Fibroblast of mammary gland (primary cell): ENCODE measurements at regions not wholly inside any gene's neighbourhood (a gene's known extent, or its start where the extent isn't known, plus 50 kb on each side); places are given as distances from the start of the nearest gene placed in this dataset.
"Not testable (repeated sequence)": the region's sequence is repeated elsewhere in the genome, so short reads cannot be mapped to it uniquely, and the experiment has no call there.

ENCODE experiments used
- DNase-seq: peaks from one replicate; pipeline ENCODE4 v3.0.0-alpha.2; 2010; ENCODE audit warnings: low read depth
- H3K4me3 ChIP-seq: 2 replicates; pipeline ENCODE4 v1.5.1; 2011; ENCODE audit warnings: low read depth, mild to moderate bottlenecking, low read length, moderate library complexity; ENCODE audit not compliant: control insufficient read depth
- CTCF ChIP-seq: conservative IDR thresholded peaks from 2 replicates; pipeline ENCODE4 v1.5.1; 2011; ENCODE audit warnings: low read depth, low read length, inconsistent platforms; ENCODE audit not compliant: control insufficient read depth, insufficient read depth

GRCh38 chrX:733961-734360 is 103.4 kb downstream of the SHOX start:
- DNase-seq: no peak
- TF ChIP-seq CTCF: no peak
- no peak overlapping the region for H3K4me3 ChIP-seq

- TF ChIP-seq CTCF: no peak
- DNase-seq: no peak
- H3K4me3 ChIP-seq: no peak overlapping the region
Observed at GRCh38 chrX:729583-730409, 99.2 kb downstream of the SHOX start.

- DNase-seq, H3K4me3 ChIP-seq: not testable (repeated sequence)
Observed at GRCh38 chrX:729101-729500, 98.5 kb downstream of the SHOX start.

GRCh38 chrX:728639-729038 is 98.0 kb downstream of the SHOX start:
- H3K4me3 ChIP-seq, DNase-seq: not testable (repeated sequence)

GRCh38 chrX:727738-728621 is 97.4 kb downstream of the SHOX start:
- DNase-seq: no peak
- no peak overlapping the region for H3K4me3 ChIP-seq

GRCh38 chrX:725971-726370 is 95.4 kb downstream of the SHOX start:
- no peak for TF ChIP-seq CTCF
- no peak overlapping the region for H3K4me3 ChIP-seq
- DNase-seq: no peak

More at GRCh38 chrX:727738-728621, 97.4 kb downstream of the SHOX start:
- no peak for TF ChIP-seq CTCF

GRCh38 chrX:724256-724655 is 93.7 kb downstream of the SHOX start:
- TF ChIP-seq CTCF: no peak
- no peak overlapping the region for H3K4me3 ChIP-seq
- DNase-seq: no peak

GRCh38 chrX:723781-724180 is 93.2 kb downstream of the SHOX start:
- H3K4me3 ChIP-seq: no peak overlapping the region
- TF ChIP-seq CTCF: no peak
- peak; percentile 15 for DNase-seq
